Left lung (tissue), 4 donors: ENCODE measurements at regions not wholly inside any gene's neighbourhood (a gene's known extent, or its start where the extent isn't known, plus 50 kb on each side); places are given as distances from the start of the nearest gene placed in this dataset.

Source experiments
- ATAC-seq: fragments of 200-7000 bp; cut with Tn5 transposase; one replicate; pipeline ENCODE4 v1.9.1; 2020; ENCODE audit warnings: moderate library complexity
- DNase-seq, 4 donors: peaks; one replicate each; pipeline ENCODE4 v3.0.0-alpha.2; 2013 to 2020
- H3K27ac ChIP-seq, 2 donors: fragments of 200-600 bp; sonication (generic) in 1 of 2; one replicate each; pipeline versions ENCODE4 v1.5.0 to v1.8.0; 2020 to 2021
- H3K27me3 ChIP-seq, 2 donors: fragments of 200-600 bp; sonication (generic) in 1 of 2; one replicate each; pipeline versions ENCODE4 v1.5.0 to v1.8.0; 2020 to 2021
- H3K36me3 ChIP-seq, 2 donors: fragments of 200-600 bp; sonication (generic) in 1 of 2; one replicate each; pipeline versions ENCODE4 v1.5.0 to v1.8.0; 2020 to 2021
- H3K4me1 ChIP-seq, 2 donors: fragments of 200-600 bp; one replicate each; pipeline ENCODE4 v1.8.0; 2021
- H3K4me3 ChIP-seq, 2 donors: fragments of 200-600 bp; sonication (generic) in 1 of 2; one replicate each; pipeline versions ENCODE4 v1.5.0 to v1.8.0; 2020 to 2021; ENCODE audit warnings: mild to moderate bottlenecking in 1 of 2
- H3K9me3 ChIP-seq, 2 donors: fragments of 200-600 bp; sonication (generic) in 1 of 2; one replicate each; pipeline versions ENCODE4 v1.5.0 to v1.8.0; 2020 to 2021
- intact Hi-C, 2 donors: fragments of 100-400 bp; cut with DNase I; formaldehyde crosslinking; loops; one replicate each; pipeline versions ENCODE4 v1.11.2 to v1.14.2; 2022
- TF ChIP-seq, protein P1 (sequence below), 2 donors: fragments of 200-600 bp; sonication (generic) in 1 of 2; IDR thresholded peaks; one replicate each; pipeline versions ENCODE4 v1.5.0 to v1.8.0; 2021; ENCODE audit warnings: antibody characterized with exemption in 2 of 2
- donor health status: DM: no; HTN: yes; CAD: no.
- donor health status: DM: no; HTN: no; CAD: no.

DNA sequence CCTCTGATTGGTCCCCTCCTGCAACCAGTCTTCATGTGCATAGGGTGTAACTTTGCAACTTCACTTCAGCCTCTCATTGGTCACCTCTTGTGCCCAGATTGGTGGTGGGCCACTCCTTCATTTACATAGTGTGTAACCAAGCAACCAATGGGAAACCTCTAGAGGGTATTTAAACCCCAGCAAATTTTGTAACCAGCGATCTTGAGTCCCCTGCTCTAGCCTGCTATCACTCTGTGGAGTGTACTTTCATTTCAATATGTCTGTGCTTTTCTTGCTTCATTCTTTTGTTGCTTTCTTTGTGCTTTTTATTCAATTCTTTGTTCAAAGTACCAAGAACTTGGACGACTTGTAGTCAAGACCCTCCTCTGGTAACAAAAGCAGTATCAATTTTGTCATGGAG lies 1336.9 kb upstream of the SPRY2 start:
- no peak for ATAC-seq
- H3K27me3 ChIP-seq, result no peaks in the 10 kb centered on the region
- no peaks in the 10 kb centered on the region for H3K36me3 ChIP-seq
- no peak for DNase-seq
- TF ChIP-seq, protein P1, sequence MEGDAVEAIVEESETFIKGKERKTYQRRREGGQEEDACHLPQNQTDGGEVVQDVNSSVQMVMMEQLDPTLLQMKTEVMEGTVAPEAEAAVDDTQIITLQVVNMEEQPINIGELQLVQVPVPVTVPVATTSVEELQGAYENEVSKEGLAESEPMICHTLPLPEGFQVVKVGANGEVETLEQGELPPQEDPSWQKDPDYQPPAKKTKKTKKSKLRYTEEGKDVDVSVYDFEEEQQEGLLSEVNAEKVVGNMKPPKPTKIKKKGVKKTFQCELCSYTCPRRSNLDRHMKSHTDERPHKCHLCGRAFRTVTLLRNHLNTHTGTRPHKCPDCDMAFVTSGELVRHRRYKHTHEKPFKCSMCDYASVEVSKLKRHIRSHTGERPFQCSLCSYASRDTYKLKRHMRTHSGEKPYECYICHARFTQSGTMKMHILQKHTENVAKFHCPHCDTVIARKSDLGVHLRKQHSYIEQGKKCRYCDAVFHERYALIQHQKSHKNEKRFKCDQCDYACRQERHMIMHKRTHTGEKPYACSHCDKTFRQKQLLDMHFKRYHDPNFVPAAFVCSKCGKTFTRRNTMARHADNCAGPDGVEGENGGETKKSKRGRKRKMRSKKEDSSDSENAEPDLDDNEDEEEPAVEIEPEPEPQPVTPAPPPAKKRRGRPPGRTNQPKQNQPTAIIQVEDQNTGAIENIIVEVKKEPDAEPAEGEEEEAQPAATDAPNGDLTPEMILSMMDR (IDR thresholded peaks at IDR 0.05), result no peak
- H3K27ac ChIP-seq, result no peak overlapping the region
- intact Hi-C loops, result no loop called here
- no peak overlapping the region for H3K4me3 ChIP-seq
- no peaks in the 10 kb centered on the region for H3K4me1 ChIP-seq
- H3K9me3 ChIP-seq, result peaks cover 0 to 24% of the 10 kb centered on the region in 2 donors

DNA sequence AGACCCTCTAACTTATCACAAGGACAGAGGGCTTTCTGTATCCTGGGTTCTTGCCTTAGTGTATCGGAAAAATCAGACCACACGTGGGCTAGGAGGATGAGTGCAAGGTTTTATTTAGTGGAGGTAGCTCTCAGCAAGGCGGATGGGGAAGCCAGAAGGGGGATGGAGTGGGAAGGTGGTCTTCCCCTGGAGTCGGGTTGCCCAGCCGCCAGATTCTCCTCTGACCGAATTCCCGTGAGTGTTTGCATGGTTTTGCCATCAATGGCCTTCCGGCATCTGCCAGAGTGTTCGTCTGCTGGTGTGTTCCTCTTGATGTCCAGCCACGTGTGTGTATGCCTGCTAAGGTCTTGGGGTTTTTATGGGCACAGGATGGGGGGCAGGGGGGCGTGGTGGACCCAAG lies 1335.1 kb upstream of the SPRY2 start:
- Histone ChIP-seq H3K27me3 (no peaks in the 10 kb centered on the region), H3K4me3 (no peak overlapping the region), H3K36me3 (no peaks in the 10 kb centered on the region), H3K4me1 (no peaks in the 10 kb centered on the region), H3K27ac (no peak overlapping the region), H3K9me3 (peaks cover 0 to 24% of the 10 kb centered on the region in 2 donors)
- intact Hi-C loops, result no loop called here
- ATAC-seq (no peak), DNase-seq (peak in 1 of 4 donors; percentile 6)
- TF ChIP-seq, protein P1 (IDR thresholded peaks at IDR 0.05), result no peak

DNA sequence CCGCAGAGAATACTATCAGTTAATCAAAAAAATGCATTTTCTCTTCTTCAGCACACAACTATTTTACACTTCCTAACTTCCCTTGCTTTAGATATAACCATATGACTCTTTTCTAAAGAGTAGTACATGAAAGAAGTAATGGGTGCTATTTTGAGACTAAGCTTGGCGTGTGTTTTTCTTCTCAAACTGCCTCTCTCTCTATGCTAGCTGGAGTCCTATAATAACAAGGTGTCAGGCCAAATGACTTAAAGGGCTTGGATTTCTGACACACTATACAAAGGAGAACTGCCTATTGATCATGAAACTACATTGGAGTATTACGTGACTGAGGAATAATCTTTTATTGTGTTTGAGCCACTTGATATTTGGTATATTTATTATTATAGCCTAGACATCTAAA lies 1330.1 kb upstream of the SPRY2 start:
- no peak overlapping the region for H3K4me3 ChIP-seq
- no peak overlapping the region for H3K27ac ChIP-seq
- H3K9me3 ChIP-seq, result no peaks in the 10 kb centered on the region
- intact Hi-C loops, result no loop called here
- TF ChIP-seq, protein P1 (IDR thresholded peaks at IDR 0.05), result no peak
- H3K27me3 ChIP-seq, result no peaks in the 10 kb centered on the region
- DNase-seq, result no peak
- no peaks in the 10 kb centered on the region for H3K36me3 ChIP-seq
- H3K4me1 ChIP-seq, result no peaks in the 10 kb centered on the region
- ATAC-seq, result no peak

DNA sequence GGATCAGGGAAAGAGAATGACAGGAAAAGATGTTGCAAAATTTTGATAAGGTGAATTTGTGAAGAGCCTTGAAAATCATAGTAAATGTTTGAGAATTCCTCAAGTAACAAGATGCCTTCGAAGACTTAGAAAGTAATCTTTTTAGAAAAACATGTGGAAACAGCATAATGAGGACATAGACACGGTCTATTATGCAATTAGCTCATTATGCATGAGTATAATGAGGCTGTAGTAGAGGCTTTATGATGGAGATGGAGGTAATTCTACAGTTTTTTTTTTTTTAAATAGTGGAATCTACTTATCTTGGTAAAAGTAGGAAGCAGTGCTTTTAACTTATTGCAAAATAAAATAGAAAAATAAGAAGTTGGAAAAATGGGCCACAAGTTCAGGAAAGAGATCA lies 1329.1 kb upstream of the SPRY2 start:
- Histone ChIP-seq H3K4me3 (no peak overlapping the region), H3K27ac (no peak overlapping the region), H3K27me3 (no peaks in the 10 kb centered on the region), H3K9me3 (no peaks in the 10 kb centered on the region), H3K36me3 (no peaks in the 10 kb centered on the region), H3K4me1 (no peaks in the 10 kb centered on the region)
- intact Hi-C loops, result no loop called here
- ATAC-seq (no peak), DNase-seq (no peak)
- TF ChIP-seq, protein P1 (IDR thresholded peaks at IDR 0.05), result no peak

DNA sequence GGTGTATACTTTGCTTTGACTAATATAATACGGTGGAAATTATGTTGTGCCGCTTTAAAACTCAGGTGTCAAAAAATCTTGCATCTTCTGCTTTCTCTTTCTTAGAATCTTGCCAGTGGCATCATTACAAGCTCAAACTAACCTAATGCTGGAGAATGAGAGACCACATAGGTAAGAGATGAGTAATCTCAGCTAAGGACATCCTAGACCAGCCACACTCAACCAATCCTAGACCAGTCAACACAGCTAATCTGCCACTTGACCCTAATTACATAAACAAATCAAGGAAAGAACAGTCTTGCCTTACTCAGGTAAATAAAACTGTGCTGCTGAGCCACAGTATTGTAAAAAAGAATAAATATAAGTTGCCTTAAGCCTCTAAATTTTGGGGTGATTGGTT lies 1323.9 kb upstream of the SPRY2 start:
- Histone ChIP-seq H3K27me3 (no peaks in the 10 kb centered on the region), H3K4me1 (no peaks in the 10 kb centered on the region), H3K9me3 (no peaks in the 10 kb centered on the region), H3K4me3 (no peak overlapping the region), H3K27ac (no peak overlapping the region), H3K36me3 (no peaks in the 10 kb centered on the region)
- DNase-seq, result no peak
- intact Hi-C loops, result no loop called here
- ATAC-seq, result no peak
- TF ChIP-seq, protein P1 (IDR thresholded peaks at IDR 0.05), result no peak
